NCI-H82 treated with DMSO at 0.1 percent for 48 hours (cell line): ENCODE measurements at regions not wholly inside any gene's neighbourhood (a gene's known extent, or its start where the extent isn't known, plus 50 kb on each side); places are given as distances from the start of the nearest gene placed in this dataset.

ENCODE experiments used
- DNase-seq: peaks from one replicate; lab custom pipeline; 2025; ENCODE audit not compliant: unreplicated experiment; lab: John Stamatoyannopoulos, UW

GRCh38 chr2:19785447-19785846 is 116.3 kb downstream of the TTC32 start:
- DNase-seq = peak; percentile 60

- no peak for DNase-seq
These were observed 117.3 kb downstream of the TTC32 start for GRCh38 chr2:19784456-19784855.

GRCh38 chr2:19783935-19784334 is 117.8 kb downstream of the TTC32 start:
- no peak for DNase-seq

- DNase-seq = no peak
These were observed 124.8 kb downstream of the TTC32 start for GRCh38 chr2:19776941-19777514.

- DNase-seq = no peak
These were observed 125.9 kb downstream of the TTC32 start for GRCh38 chr2:19775838-19776237.

- no peak for DNase-seq
These were observed 126.5 kb downstream of the TTC32 start for GRCh38 chr2:19775315-19775714.

- no peak for DNase-seq
These were observed 127.0 kb downstream of the TTC32 start for GRCh38 chr2:19774805-19775176.

GRCh38 chr2:19772981-19773380 is 128.8 kb downstream of the TTC32 start:
- no peak for DNase-seq

GRCh38 chr2:19769513-19769912 is 132.3 kb downstream of the TTC32 start:
- no peak for DNase-seq

GRCh38 chr2:19767899-19768298 is 133.9 kb downstream of the TTC32 start:
- no peak for DNase-seq

GRCh38 chr2:19764998-19765397 is 136.8 kb downstream of the TTC32 start:
- no peak for DNase-seq

GRCh38 chr2:19763731-19764130 is 138.1 kb downstream of the TTC32 start:
- DNase-seq = no peak

GRCh38 chr2:19762959-19763605 is 138.7 kb downstream of the TTC32 start:
- DNase-seq = no peak

GRCh38 chr2:19762142-19762541 is 139.6 kb downstream of the TTC32 start:
- no peak for DNase-seq

- DNase-seq = no peak
These were observed 141.9 kb downstream of the TTC32 start for GRCh38 chr2:19759880-19760279.

GRCh38 chr2:19758658-19759057 is 143.1 kb downstream of the TTC32 start:
- DNase-seq = no peak

- DNase-seq = no peak
These were observed 144.2 kb downstream of the TTC32 start for GRCh38 chr2:19757586-19757985.

GRCh38 chr2:19754907-19755306 is 146.9 kb downstream of the TTC32 start:
- DNase-seq = no peak

- DNase-seq = no peak
These were observed 148.0 kb downstream of the TTC32 start for GRCh38 chr2:19753818-19754217.

GRCh38 chr2:19753314-19753713 is 148.5 kb downstream of the TTC32 start:
- DNase-seq = no peak

GRCh38 chr2:19752500-19752899 is 149.3 kb downstream of the TTC32 start:
- no peak for DNase-seq

GRCh38 chr2:19751631-19752030 is 150.2 kb downstream of the TTC32 start:
- no peak for DNase-seq

GRCh38 chr2:19750136-19750535 is 151.6 kb downstream of the TTC32 start:
- no peak for DNase-seq
